ENCODE measurements at regions not wholly inside any gene's neighbourhood (a gene's known extent, or its start where the extent isn't known, plus 50 kb on each side); places are given as distances from the start of the nearest gene placed in this dataset.

- Histone ChIP-seq H3K4me3 (no peak overlapping the region), H3K27ac (peak overlapping the region in 1 of 21 experiments; percentile 15)
Observed at GRCh38 chr9:86801246-86801645, 146.1 kb downstream of the GAS1 start.

- no peak overlapping the region for H3K27ac ChIP-seq
- H3K4me3 ChIP-seq, result no peak overlapping the region
Observed at GRCh38 chr9:86800681-86801080, 146.6 kb downstream of the GAS1 start.

- no peak overlapping the region for H3K27ac ChIP-seq
- no peak overlapping the region for H3K4me3 ChIP-seq
Observed at GRCh38 chr9:86798966-86799365, 148.3 kb downstream of the GAS1 start.

GRCh38 chr9:86796666-86797065 is 150.6 kb downstream of the GAS1 start:
- H3K27ac ChIP-seq, result peak overlapping the region in 8 of 21 experiments; percentile 11 to 70 (median 22)
- H3K4me3 ChIP-seq, result no peak overlapping the region

GRCh38 chr9:86795823-86796553 is 151.3 kb downstream of the GAS1 start:
- peak overlapping the region in 5 of 21 experiments; percentile 11 to 86 (median 49) for H3K27ac ChIP-seq
- peak overlapping the region in 1 of 7 experiments; percentile 15 for H3K4me3 ChIP-seq

GRCh38 chr9:86795047-86795442 is 152.3 kb downstream of the GAS1 start:
- Histone ChIP-seq H3K4me3 (peak overlapping the region in 1 of 7 experiments; percentile 15), H3K27ac (peak overlapping the region in 14 of 21 experiments; percentile 15 to 86 (median 41))

- peak overlapping the region in 14 of 21 experiments; percentile 15 to 86 (median 41) for H3K27ac ChIP-seq
Observed at GRCh38 chr9:86794391-86795046, 152.8 kb downstream of the GAS1 start.

GRCh38 chr9:86792136-86792535 is 155.2 kb downstream of the GAS1 start:
- Histone ChIP-seq H3K4me3 (no peak overlapping the region), H3K27ac (no peak overlapping the region)

More at GRCh38 chr9:86794391-86795046, 152.8 kb downstream of the GAS1 start:
- peak overlapping the region in 1 of 7 experiments; percentile 15 for H3K4me3 ChIP-seq

GRCh38 chr9:86790805-86791204 is 156.5 kb downstream of the GAS1 start:
- H3K27ac ChIP-seq, result peak overlapping the region in 1 of 21 experiments; percentile 1
- no peak overlapping the region for H3K4me3 ChIP-seq

GRCh38 chr9:86788456-86788855 is 158.8 kb downstream of the GAS1 start:
- Histone ChIP-seq H3K27ac (no peak overlapping the region), H3K4me3 (no peak overlapping the region)

GRCh38 chr9:86783884-86784283 is 163.4 kb downstream of the GAS1 start:
- Histone ChIP-seq H3K4me3 (no peak overlapping the region), H3K27ac (peak overlapping the region in 1 of 21 experiments; percentile 10)

GRCh38 chr9:86782831-86783230 is 164.5 kb downstream of the GAS1 start:
- Histone ChIP-seq H3K4me3 (no peak overlapping the region), H3K27ac (peak overlapping the region in 1 of 21 experiments; percentile 26)

GRCh38 chr9:86778761-86779160 is 168.5 kb downstream of the GAS1 start:
- Histone ChIP-seq H3K4me3 (no peak overlapping the region), H3K27ac (peak overlapping the region in 2 of 21 experiments; percentile 1 to 24)

GRCh38 chr9:86775718-86776117 is 171.6 kb downstream of the GAS1 start:
- Histone ChIP-seq H3K4me3 (no peak overlapping the region), H3K27ac (no peak overlapping the region)

GRCh38 chr9:86774116-86774515 is 173.2 kb downstream of the GAS1 start:
- Histone ChIP-seq H3K4me3 (no peak overlapping the region), H3K27ac (peak overlapping the region in 7 of 21 experiments; percentile 1 to 70 (median 15))

GRCh38 chr9:86773422-86773945 is 173.8 kb downstream of the GAS1 start:
- H3K4me3 ChIP-seq, result no peak overlapping the region
- H3K27ac ChIP-seq, result peak overlapping the region in 6 of 21 experiments; percentile 1 to 70 (median 25)

- peak overlapping the region in 2 of 21 experiments; percentile 58 to 70 for H3K27ac ChIP-seq
- H3K4me3 ChIP-seq, result no peak overlapping the region
Observed at GRCh38 chr9:86772635-86772993, 174.7 kb downstream of the GAS1 start.

- peak overlapping the region in 3 of 21 experiments; percentile 27 to 58 (median 41) for H3K27ac ChIP-seq
- no peak overlapping the region for H3K4me3 ChIP-seq
Observed at GRCh38 chr9:86771941-86772634, 175.2 kb downstream of the GAS1 start.

- H3K27ac ChIP-seq, result peak overlapping the region in 1 of 21 experiments; percentile 27
- no peak overlapping the region for H3K4me3 ChIP-seq
Observed at GRCh38 chr9:86771420-86771819, 175.9 kb downstream of the GAS1 start.

- no peak overlapping the region for H3K4me3 ChIP-seq
- no peak overlapping the region for H3K27ac ChIP-seq
Observed at GRCh38 chr9:86768709-86769108, 178.6 kb downstream of the GAS1 start.

Measured in skin epidermis (tissue), 12 donors.